H9 (cell line): ENCODE measurements at regions not wholly inside any gene's neighbourhood (a gene's known extent, or its start where the extent isn't known, plus 50 kb on each side); places are given as distances from the start of the nearest gene placed in this dataset.

Experiments
- DNase-seq: peaks from one replicate; pipeline ENCODE4 v3.0.0-alpha.2; 2017
- H2AFZ ChIP-seq: one replicate; pipeline ENCODE4 v1.6.1; 2013; ENCODE audit warnings: mild to moderate bottlenecking, low read length, control low read depth, moderate library complexity
- H2AK5ac ChIP-seq: 2 replicates; pipeline ENCODE4 v1.6.1; 2013; ENCODE audit warnings: low read length, control low read depth, mixed read lengths; ENCODE audit not compliant: insufficient read length
- H2BK120ac ChIP-seq: one replicate; pipeline ENCODE4 v1.6.1; 2013; ENCODE audit warnings: low read depth, mild to moderate bottlenecking, low read length, control low read depth, inconsistent platforms; ENCODE audit not compliant: poor library complexity, severe bottlenecking
- H2BK12ac ChIP-seq: 2 replicates; pipeline ENCODE4 v1.6.1; 2013; ENCODE audit warnings: low read length, control low read depth, mixed read lengths, low read depth; ENCODE audit not compliant: insufficient read length
- H2BK15ac ChIP-seq: 2 replicates; pipeline ENCODE4 v1.6.1; 2013; ENCODE audit warnings: low read depth, low read length, control low read depth
- H2BK20ac ChIP-seq: one replicate; pipeline ENCODE4 v1.6.1; 2013; ENCODE audit warnings: low read depth, mild to moderate bottlenecking, low read length, control low read depth, inconsistent platforms; ENCODE audit not compliant: poor library complexity, severe bottlenecking
- H2BK5ac ChIP-seq: 2 replicates; pipeline ENCODE4 v1.6.1; 2013; ENCODE audit warnings: low read length, control low read depth, mixed read lengths; ENCODE audit not compliant: insufficient read length
- H3K14ac ChIP-seq: 2 replicates; pipeline ENCODE4 v1.6.1; 2013; ENCODE audit warnings: low read length, control low read depth; ENCODE audit not compliant: insufficient read depth
- H3K18ac ChIP-seq: 2 replicates; pipeline ENCODE4 v1.6.1; 2013; ENCODE audit warnings: low read depth, mild to moderate bottlenecking, mixed read lengths, low read length, control low read depth; ENCODE audit not compliant: insufficient read length
- H3K23ac ChIP-seq: 2 replicates; pipeline ENCODE4 v1.6.1; 2013; ENCODE audit warnings: low read length, control low read depth, mixed read lengths, low read depth; ENCODE audit not compliant: insufficient read length
- H3K23me2 ChIP-seq: 2 replicates; pipeline ENCODE4 v1.6.1; 2013; ENCODE audit warnings: low read depth, mild to moderate bottlenecking, mixed read lengths, low read length, control low read depth; ENCODE audit not compliant: insufficient read length, poor library complexity, severe bottlenecking
- H3K27ac ChIP-seq: 2 replicates; pipeline ENCODE4 v1.5.1; 2013; ENCODE audit warnings: low read length, control low read depth, mixed read lengths, low read depth; ENCODE audit not compliant: insufficient read length
- H3K27me3 ChIP-seq: 2 replicates; pipeline ENCODE4 v1.6.1; 2013; ENCODE audit warnings: low read length, control low read depth, inconsistent platforms; ENCODE audit not compliant: insufficient read depth
- H3K4ac ChIP-seq: 2 replicates; pipeline ENCODE4 v1.6.1; 2013; ENCODE audit warnings: low read depth, mild to moderate bottlenecking, control low read depth, inconsistent platforms, low read length, moderate library complexity
- H3K4me1 ChIP-seq: 2 replicates; pipeline ENCODE4 v1.6.1; 2013; ENCODE audit warnings: low read length, control low read depth, inconsistent platforms; ENCODE audit not compliant: insufficient read depth
- H3K4me2 ChIP-seq: 2 replicates; pipeline ENCODE4 v1.6.1; 2013; ENCODE audit warnings: low read length, control low read depth, mixed read lengths; ENCODE audit not compliant: insufficient read length, insufficient read depth
- H3K56ac ChIP-seq: 2 replicates; pipeline ENCODE4 v1.6.1; 2013; ENCODE audit warnings: low read depth, mild to moderate bottlenecking, mixed read lengths, low read length, control low read depth; ENCODE audit not compliant: insufficient read length
- H3K79me1 ChIP-seq: 2 replicates; pipeline ENCODE4 v1.6.1; 2013; ENCODE audit warnings: low read depth, mild to moderate bottlenecking, moderate library complexity, low read length, control low read depth, inconsistent platforms; ENCODE audit not compliant: insufficient read depth, poor library complexity, severe bottlenecking
- H3K79me2 ChIP-seq: 2 replicates; pipeline ENCODE4 v1.6.1; 2013; ENCODE audit warnings: low read length, control low read depth, inconsistent platforms; ENCODE audit not compliant: insufficient read depth
- H3K9ac ChIP-seq: 2 replicates; pipeline ENCODE4 v1.6.1; 2013; ENCODE audit warnings: low read length, control low read depth, mixed read lengths; ENCODE audit not compliant: insufficient read length; ENCODE audit errors: extremely low read depth
- H3K9me3 ChIP-seq: one replicate; pipeline ENCODE4 v1.6.1; 2013; ENCODE audit warnings: low read depth, low read length, inconsistent platforms; ENCODE audit not compliant: control insufficient read depth
- H3T11ph ChIP-seq: one replicate; pipeline ENCODE4 v1.6.1; 2013; ENCODE audit warnings: mild to moderate bottlenecking, low read length, control low read depth, inconsistent platforms
- H4K20me1 ChIP-seq: one replicate; pipeline ENCODE4 v1.6.1; 2013; ENCODE audit not compliant: control insufficient read depth, insufficient read length, insufficient read depth
- H4K5ac ChIP-seq: 2 replicates; pipeline ENCODE4 v1.6.1; 2013; ENCODE audit warnings: low read depth, mild to moderate bottlenecking, mixed read lengths, low read length, control low read depth; ENCODE audit not compliant: insufficient read length
- H4K8ac ChIP-seq: replicated peaks from 2 replicates; pipeline ENCODE4 v1.6.1; 2013; ENCODE audit warnings: low read length, control low read depth, mixed read lengths, low read depth; ENCODE audit not compliant: insufficient read length
- H4K91ac ChIP-seq: 2 replicates; pipeline ENCODE4 v1.6.1; 2013; ENCODE audit warnings: low read depth, mild to moderate bottlenecking, moderate library complexity, mixed read lengths, low read length, control low read depth; ENCODE audit not compliant: insufficient read length
- H3K27ac Mint-ChIP-seq, 3 experiments: 2 replicates in 2 of 3; 3 replicates in 1 of 3; pipeline ENCODE4 v1.8.0; 2020 to 2021; ENCODE audit warnings: mixed read lengths in 3 of 3, mild to moderate bottlenecking in 1 of 3, moderate library complexity in 1 of 3
- H3K27me3 Mint-ChIP-seq: 2 replicates; pipeline ENCODE4 v1.8.0; 2021; ENCODE audit warnings: low read depth, mild to moderate bottlenecking, moderate library complexity, mixed read lengths
- H3K36me3 Mint-ChIP-seq, 3 experiments: 2 replicates in 2 of 3; 3 replicates in 1 of 3; pipeline ENCODE4 v1.8.0; 2020 to 2021; ENCODE audit warnings: low read depth in 3 of 3, mixed read lengths in 3 of 3; ENCODE audit not compliant: insufficient read depth in 1 of 3
- H3K4me1 Mint-ChIP-seq, 2 experiments: 2 replicates each; pipeline ENCODE4 v1.8.0; 2020; ENCODE audit warnings: mixed read lengths in 2 of 2
- H3K4me3 Mint-ChIP-seq, 2 experiments: 2 replicates in 1 of 2; 3 replicates in 1 of 2; pipeline ENCODE4 v1.8.0; 2020 to 2021; ENCODE audit warnings: mild to moderate bottlenecking in 2 of 2, mixed read lengths in 2 of 2, moderate library complexity in 1 of 2
- H3K9me3 Mint-ChIP-seq, 2 experiments: 2 replicates in 1 of 2; 3 replicates in 1 of 2; pipeline ENCODE4 v1.8.0; 2020; ENCODE audit warnings: mild to moderate bottlenecking in 2 of 2, mixed read lengths in 2 of 2, moderate library complexity in 1 of 2
- CTCF ChIP-seq: fragments of 200-600 bp; sonication (generic); conservative IDR thresholded peaks from 3 replicates; pipeline ENCODE4 v1.8.0; 2021; ENCODE audit warnings: antibody characterized with exemption, mild to moderate bottlenecking
- WGBS: extraction: QIAGEN DNeasy Blood & Tissue Kit; methylation state at CpG from one replicate; pipeline ENCODE4 v1.1.7; 2013; ENCODE audit warnings: missing lambda C conversion rate, low lambda C conversion rate, mixed read lengths; ENCODE audit not compliant: insufficient read length; ENCODE audit errors: extremely low coverage; 5-methylcytosine and 5-hydroxymethylcytosine counted together

- Histone ChIP-seq H4K91ac (no peak overlapping the region), H3K4me1 (peaks cover 4% of the 10 kb centered on the region; the same call in 1 of the 2 replicates), H4K5ac (no peak overlapping the region), H3K14ac (no peak overlapping the region), H4K8ac (no peak overlapping the region), H3K27ac (no peak overlapping the region), H2BK12ac (no peak overlapping the region), H3T11ph (no peak overlapping the region), H2BK5ac (no peak overlapping the region), H3K79me1 (no peaks in the 10 kb centered on the region), H2BK20ac (no peak overlapping the region), H3K9ac (no peak overlapping the region), H3K79me2 (no peaks in the 10 kb centered on the region), H2AFZ (no peak overlapping the region), H3K23ac (no peak overlapping the region), H3K23me2 (no peaks in the 10 kb centered on the region), H3K18ac (no peak overlapping the region), H2BK120ac (no peak overlapping the region), H2AK5ac (no peak overlapping the region), H3K4me2 (no peak overlapping the region), H4K20me1 (no peaks in the 10 kb centered on the region), H3K27me3 (no peaks in the 10 kb centered on the region), H3K9me3 (no peaks in the 10 kb centered on the region), H3K4ac (no peak overlapping the region), H3K56ac (no peak overlapping the region), H2BK15ac (no peak overlapping the region)
- Mint-ChIP-seq H3K4me3 (no peak overlapping the region), H3K36me3 (no peaks in the 10 kb centered on the region), H3K4me1 (peaks cover 33 to 38% of the 10 kb centered on the region in 2 experiments), H3K9me3 (no peaks in the 10 kb centered on the region), H3K27ac (peak overlapping the region in 1 of 3 experiments; percentile 52; a peak in 1 of 7 replicates), H3K27me3 (peaks cover 74% of the 10 kb centered on the region)
- DNase-seq, result no peak
- no CpG with 5 or more reads among the region's 8 CpGs for WGBS
- TF ChIP-seq CTCF, result no peak
Measured at GRCh38 chr1:229022595-229023333, 248.1 kb upstream of the RAB4A start.
